Tibial artery (tissue), 4 donors: ENCODE measurements at regions not wholly inside any gene's neighbourhood (a gene's known extent, or its start where the extent isn't known, plus 50 kb on each side); places are given as distances from the start of the nearest gene placed in this dataset.

Experiments
- DNase-seq, 2 donors: peaks; one replicate each; pipeline ENCODE4 v3.0.0-alpha.2; 2019
- H3K27ac ChIP-seq, 2 donors: fragments of 200-600 bp; sonication (generic) in 1 of 2; 1 replicate in 1 of 2; 2 replicates in 1 of 2; pipeline ENCODE4 v1.5.1; 2018 to 2019; ENCODE audit warnings: mild to moderate bottlenecking in 1 of 2
- H3K27me3 ChIP-seq, 2 donors: fragments of 200-600 bp; sonication (generic) in 1 of 2; one replicate each; pipeline versions ENCODE4 v1.5.1 to v1.6.0; 2016 to 2019
- H3K36me3 ChIP-seq, 3 donors: fragments of 200-600 bp; sonication (generic) in 2 of 3; one replicate each; pipeline ENCODE4 v1.5.1; 2016 to 2019; ENCODE audit warnings: mild to moderate bottlenecking in 2 of 3
- H3K4me1 ChIP-seq, 4 donors: fragments of 200-600 bp; sonication (generic) in 2 of 4; 1 replicate in 3 of 4; 2 replicates in 1 of 4; pipeline ENCODE4 v1.5.1; 2016 to 2019
- H3K4me3 ChIP-seq, 2 donors: fragments of 200-600 bp; sonication (generic) in 1 of 2; 1 replicate in 1 of 2; 2 replicates in 1 of 2; pipeline ENCODE4 v1.5.1; 2018 to 2019; ENCODE audit warnings: mild to moderate bottlenecking in 2 of 2
- H3K9me3 ChIP-seq, 3 donors: fragments of 200-600 bp; sonication (generic) in 1 of 3; one replicate each; pipeline ENCODE4 v1.5.1; 2016 to 2019
- intact Hi-C: fragments of 100-400 bp; cut with DNase I; formaldehyde crosslinking; loops from one replicate; pipeline ENCODE4 v1.15.0; 2023; ENCODE audit warnings: low total_unique reads
- TF ChIP-seq, protein P1 (sequence below), 2 experiments: fragments of 200-600 bp in 1 of 2; fragments of 450-650 bp in 1 of 2; IDR thresholded peaks; one replicate each; pipeline ENCODE4 v1.5.1; 2017 to 2019; ENCODE audit warnings: antibody characterized with exemption in 2 of 2, mild to moderate bottlenecking in 1 of 2, moderate library complexity in 1 of 2

DNA sequence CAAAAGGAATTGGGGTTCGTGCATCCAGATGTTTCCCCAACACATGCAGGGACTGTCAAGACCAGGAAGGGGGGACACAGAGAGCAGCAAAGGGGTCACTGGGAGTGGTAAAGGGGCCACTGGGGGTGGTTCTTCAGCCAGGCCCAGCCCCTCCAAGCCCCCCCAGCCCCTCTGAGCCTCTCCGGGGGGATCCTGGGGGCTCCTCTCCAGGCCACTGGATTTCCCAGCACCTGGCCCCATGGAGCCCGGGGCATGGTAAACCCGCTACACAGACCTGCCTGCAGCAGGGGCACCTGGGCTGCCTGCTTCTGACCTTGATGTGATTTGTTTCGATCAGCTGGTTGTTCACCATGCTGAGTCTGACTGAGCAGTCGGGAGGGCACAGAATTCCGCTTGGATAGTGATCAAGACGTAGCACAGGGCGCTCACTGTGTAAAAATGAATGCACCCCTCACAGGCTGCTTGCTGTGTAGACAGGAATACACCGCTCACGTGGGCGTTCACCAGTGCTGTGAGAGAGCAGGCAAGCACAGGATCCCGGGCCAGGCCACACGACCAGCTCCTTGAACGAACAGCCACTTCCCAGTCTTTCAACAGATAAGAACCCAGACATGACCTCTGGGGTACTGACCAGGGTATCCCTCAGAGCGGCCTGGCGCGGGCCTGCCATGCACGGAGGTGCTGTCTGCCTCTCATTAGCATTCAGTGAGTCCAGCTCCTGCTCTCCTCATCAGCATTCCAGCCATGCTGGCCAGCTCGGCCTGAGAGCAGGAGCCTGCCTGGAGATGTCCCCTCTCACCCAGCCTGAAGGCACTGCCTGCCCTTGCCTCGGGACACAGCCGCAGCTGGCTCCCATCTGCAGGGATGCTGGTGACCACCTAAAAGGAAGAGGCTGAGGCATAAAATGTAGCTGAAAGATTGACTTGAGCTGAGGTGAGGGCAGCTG, 73.3 kb upstream of the OTOS start:
- intact Hi-C loops: no loop called here
- Histone ChIP-seq H3K36me3 (no peaks in the 10 kb centered on the region), H3K9me3 (no peaks in the 10 kb centered on the region), H3K27ac (no peak overlapping the region), H3K27me3 (peaks cover 0 to 33% of the 10 kb centered on the region in 2 donors), H3K4me1 (no peaks in the 10 kb centered on the region), H3K4me3 (no peak overlapping the region)
- peak in 1 of 2 donors; percentile 53 for DNase-seq
- TF ChIP-seq, protein P1, sequence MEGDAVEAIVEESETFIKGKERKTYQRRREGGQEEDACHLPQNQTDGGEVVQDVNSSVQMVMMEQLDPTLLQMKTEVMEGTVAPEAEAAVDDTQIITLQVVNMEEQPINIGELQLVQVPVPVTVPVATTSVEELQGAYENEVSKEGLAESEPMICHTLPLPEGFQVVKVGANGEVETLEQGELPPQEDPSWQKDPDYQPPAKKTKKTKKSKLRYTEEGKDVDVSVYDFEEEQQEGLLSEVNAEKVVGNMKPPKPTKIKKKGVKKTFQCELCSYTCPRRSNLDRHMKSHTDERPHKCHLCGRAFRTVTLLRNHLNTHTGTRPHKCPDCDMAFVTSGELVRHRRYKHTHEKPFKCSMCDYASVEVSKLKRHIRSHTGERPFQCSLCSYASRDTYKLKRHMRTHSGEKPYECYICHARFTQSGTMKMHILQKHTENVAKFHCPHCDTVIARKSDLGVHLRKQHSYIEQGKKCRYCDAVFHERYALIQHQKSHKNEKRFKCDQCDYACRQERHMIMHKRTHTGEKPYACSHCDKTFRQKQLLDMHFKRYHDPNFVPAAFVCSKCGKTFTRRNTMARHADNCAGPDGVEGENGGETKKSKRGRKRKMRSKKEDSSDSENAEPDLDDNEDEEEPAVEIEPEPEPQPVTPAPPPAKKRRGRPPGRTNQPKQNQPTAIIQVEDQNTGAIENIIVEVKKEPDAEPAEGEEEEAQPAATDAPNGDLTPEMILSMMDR (IDR thresholded peaks at IDR 0.05): no peak

DNA sequence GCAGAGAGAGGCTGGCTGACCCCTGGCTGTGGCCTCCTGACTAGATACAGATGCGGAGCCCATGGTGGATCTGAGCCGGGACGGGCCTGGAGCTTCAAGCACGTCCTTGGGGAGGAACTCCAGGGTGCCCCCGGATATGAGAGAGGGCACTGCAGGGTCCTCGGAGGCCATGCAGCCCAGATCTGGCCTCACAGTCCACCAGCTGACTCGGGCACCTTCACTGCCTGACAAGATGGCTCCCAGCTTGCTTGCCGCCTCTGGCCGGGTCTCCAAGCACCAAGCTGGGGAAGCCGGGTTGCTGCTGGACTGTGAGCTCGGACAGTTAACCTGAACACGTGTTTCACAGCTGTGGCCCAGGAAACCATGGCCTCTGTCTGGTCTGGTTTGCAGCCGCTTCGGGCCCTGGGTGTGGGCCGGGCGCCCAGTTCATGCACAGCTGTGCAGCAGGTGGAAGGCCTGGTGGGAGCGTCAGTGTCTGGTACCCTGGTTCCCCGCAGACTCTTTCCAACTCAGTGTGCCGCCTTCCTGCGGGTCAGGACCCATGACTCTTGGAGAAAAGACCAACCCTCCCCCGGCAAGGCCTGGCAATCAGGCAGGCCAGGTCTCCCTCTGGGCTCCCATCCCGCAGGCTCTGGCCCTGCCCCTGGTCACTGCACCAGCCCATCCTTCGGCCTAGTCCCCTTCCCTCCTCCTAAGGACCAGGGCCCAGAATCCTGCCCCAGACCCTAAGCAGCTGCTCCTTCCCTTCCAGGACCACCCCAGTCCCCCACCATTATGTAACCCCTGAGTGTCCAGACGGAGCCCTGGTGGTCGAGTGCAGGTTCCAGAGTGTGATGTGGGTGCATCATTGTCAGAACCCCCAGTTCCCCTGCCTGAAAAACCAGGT, 74.6 kb upstream of the OTOS start:
- H3K27ac ChIP-seq: no peak overlapping the region
- intact Hi-C loops: no loop called here

DNA sequence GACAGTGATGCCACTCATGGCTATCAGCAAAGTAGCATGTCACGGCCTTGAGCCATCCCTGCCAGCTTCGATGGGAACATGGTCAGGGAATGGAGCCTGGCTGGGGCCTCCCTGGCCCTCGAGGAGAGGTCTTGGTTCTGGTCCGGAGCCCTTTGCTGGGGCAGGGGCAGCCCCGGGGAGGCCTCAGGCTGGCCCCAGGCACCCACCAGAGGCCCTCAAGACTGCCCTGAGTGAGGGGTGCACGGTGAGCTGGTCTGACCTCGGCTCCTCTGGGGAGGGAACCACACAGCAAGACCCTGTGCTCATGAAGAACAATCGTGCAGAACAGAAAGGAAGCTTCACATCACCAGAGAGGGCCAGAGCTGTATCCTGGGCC, 75.2 kb upstream of the OTOS start:
- peak in 1 of 2 donors; percentile 50 for DNase-seq
- intact Hi-C loops: no loop called here
- Histone ChIP-seq H3K27me3 (peaks cover 0 to 26% of the 10 kb centered on the region in 2 donors), H3K36me3 (no peaks in the 10 kb centered on the region), H3K4me3 (no peak overlapping the region), H3K4me1 (no peaks in the 10 kb centered on the region), H3K9me3 (no peaks in the 10 kb centered on the region), H3K27ac (no peak overlapping the region)
- TF ChIP-seq, protein P1 (IDR thresholded peaks at IDR 0.05): no peak

More for the DNA sequence above, 74.6 kb upstream of the OTOS start:
- peak in 1 of 2 donors; percentile 61 for DNase-seq
- TF ChIP-seq, protein P1 (IDR thresholded peaks at IDR 0.05): no peak
- Histone ChIP-seq H3K36me3 (no peaks in the 10 kb centered on the region), H3K4me1 (no peaks in the 10 kb centered on the region), H3K27me3 (peaks cover 0 to 33% of the 10 kb centered on the region in 2 donors), H3K9me3 (no peaks in the 10 kb centered on the region), H3K4me3 (no peak overlapping the region)

DNA sequence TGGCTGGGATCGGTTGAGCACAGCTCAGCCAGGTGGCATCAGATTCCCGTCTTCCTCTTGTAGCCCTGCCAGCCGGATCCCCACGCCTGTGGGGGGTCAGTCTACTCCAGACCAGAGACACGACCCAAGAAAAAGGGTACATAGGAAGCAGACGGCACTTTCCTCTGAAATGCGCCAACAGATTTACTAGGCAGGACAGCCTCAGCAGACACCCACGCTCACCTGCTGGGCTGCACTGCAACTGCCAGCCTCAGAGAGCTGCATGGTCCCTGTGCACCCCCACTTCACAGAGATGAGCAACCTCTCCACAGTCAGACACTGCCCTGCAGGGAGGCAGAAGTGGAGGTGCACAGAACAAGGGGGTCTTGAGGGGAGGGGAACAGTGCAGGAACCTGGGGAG, 75.7 kb upstream of the OTOS start:
- intact Hi-C loops: no loop called here
- Histone ChIP-seq H3K36me3 (no peaks in the 10 kb centered on the region), H3K9me3 (no peaks in the 10 kb centered on the region), H3K27me3 (peaks cover 0 to 26% of the 10 kb centered on the region in 2 donors), H3K27ac (no peak overlapping the region), H3K4me1 (no peaks in the 10 kb centered on the region), H3K4me3 (no peak overlapping the region)
- TF ChIP-seq, protein P1 (IDR thresholded peaks at IDR 0.05): no peak
- DNase-seq: peak in 1 of 2 donors; percentile 25

DNA sequence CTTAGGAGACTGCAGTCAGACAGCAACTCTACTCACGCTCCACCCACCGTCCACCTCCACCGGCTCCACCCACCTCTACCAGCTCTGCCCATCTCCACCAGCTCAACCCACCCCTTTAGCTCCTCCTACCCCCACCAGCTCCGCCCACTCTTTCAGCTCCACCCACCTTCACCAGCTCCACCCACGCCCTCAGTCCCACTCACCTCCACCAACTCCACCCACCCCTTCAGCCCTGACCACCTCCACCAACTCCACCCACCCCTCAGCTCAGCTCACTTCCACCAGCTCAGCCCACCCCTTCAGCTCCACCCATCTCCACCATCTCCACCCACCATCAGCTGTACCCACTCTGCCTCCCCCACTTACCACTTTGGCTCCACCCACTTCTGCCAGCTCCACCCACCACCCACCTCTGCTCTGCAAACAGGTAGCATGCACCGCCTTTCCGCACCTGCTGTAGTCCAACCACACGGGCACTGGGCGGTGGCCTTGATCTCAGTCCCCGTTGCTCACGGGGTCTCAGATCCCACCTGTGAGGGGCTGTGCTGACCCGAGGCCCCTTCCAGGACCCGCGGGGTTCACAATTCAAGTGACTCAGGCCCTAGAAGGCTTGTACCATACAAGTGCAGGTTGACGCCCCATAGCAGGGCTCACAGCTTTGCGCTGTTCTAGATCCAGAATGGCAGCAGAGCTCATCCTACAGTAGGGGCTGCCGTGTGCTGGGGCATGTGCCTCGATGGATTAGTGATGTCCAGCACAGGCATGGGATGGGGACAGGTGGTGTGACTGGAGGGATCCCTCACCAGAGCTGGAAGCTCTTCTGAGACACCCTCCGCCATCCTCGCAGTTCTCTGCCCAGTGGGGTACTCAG, 77.2 kb upstream of the OTOS start:
- peaks cover 0 to 18% of the 10 kb centered on the region in 2 donors for H3K27me3 ChIP-seq
- no peaks in the 10 kb centered on the region for H3K9me3 ChIP-seq
- no peak overlapping the region for H3K4me3 ChIP-seq
- no peaks in the 10 kb centered on the region for H3K36me3 ChIP-seq
- H3K27ac ChIP-seq: no peak overlapping the region
- TF ChIP-seq, protein P1 (IDR thresholded peaks at IDR 0.05): no peak
- H3K4me1 ChIP-seq: no peaks in the 10 kb centered on the region
- intact Hi-C loops: no loop called here
- DNase-seq: peak; percentile 17 to 59
